ENCODE measurements at regions not wholly inside any gene's neighbourhood (a gene's known extent, or its start where the extent isn't known, plus 50 kb on each side); places are given as distances from the start of the nearest gene placed in this dataset.

DNA sequence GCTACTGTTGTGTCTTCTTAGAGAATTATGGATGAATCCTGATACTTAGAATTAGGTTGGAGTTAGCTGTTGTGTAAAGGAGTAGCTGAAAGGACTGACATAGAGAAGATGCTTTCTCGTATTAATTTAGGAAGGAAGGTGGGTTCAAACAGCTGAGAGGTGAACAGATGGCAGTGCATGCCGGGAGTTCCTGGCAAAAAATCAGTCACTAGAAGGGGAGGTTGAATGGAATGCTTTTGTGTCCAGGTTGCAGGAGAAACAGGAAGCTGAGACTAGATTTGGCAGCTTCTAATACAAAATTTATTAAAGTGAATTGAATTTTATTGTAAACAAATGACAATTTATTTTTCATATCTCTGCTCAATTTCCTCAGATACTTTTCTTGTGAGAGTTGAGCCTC, 70.8 kb downstream of the BTG1 start:
- TF ChIP-seq, protein P1, sequence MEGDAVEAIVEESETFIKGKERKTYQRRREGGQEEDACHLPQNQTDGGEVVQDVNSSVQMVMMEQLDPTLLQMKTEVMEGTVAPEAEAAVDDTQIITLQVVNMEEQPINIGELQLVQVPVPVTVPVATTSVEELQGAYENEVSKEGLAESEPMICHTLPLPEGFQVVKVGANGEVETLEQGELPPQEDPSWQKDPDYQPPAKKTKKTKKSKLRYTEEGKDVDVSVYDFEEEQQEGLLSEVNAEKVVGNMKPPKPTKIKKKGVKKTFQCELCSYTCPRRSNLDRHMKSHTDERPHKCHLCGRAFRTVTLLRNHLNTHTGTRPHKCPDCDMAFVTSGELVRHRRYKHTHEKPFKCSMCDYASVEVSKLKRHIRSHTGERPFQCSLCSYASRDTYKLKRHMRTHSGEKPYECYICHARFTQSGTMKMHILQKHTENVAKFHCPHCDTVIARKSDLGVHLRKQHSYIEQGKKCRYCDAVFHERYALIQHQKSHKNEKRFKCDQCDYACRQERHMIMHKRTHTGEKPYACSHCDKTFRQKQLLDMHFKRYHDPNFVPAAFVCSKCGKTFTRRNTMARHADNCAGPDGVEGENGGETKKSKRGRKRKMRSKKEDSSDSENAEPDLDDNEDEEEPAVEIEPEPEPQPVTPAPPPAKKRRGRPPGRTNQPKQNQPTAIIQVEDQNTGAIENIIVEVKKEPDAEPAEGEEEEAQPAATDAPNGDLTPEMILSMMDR (conservative IDR thresholded peaks at IDR 0.05; ENCODE audit: low read depth, low read length) = no peak
- no peak for TF ChIP-seq EZH2 (IDR thresholded peaks at IDR 0.05; ENCODE audit: low read length, unreplicated experiment)

Data from PC-3 (cell line).